NCI-H82 treated with DMSO at 0.1 percent for 48 hours (cell line): ENCODE measurements at regions not wholly inside any gene's neighbourhood (a gene's known extent, or its start where the extent isn't known, plus 50 kb on each side); places are given as distances from the start of the nearest gene placed in this dataset.

Experiments
- DNase-seq: peaks from one replicate; lab custom pipeline; 2025; ENCODE audit not compliant: unreplicated experiment; lab: John Stamatoyannopoulos, UW

DNA sequence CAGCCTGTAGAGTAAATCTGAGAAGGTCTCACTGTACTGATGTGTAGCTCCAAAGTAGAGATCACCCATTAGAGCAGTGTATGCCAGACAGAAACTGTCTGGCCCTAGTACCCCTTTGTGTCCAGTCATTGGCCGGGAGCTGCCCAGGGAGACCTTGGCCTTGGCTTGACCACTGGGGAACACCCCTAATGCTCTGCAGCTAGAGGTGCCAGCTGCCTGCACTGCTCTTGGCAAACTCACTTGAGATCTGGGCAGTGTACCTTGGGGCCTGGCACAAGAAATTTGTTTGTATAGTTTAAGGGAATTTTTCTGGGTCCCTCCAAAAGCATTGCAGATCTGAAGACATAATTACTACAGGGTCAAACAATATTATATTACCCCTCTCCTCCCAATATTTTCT lies 78.7 kb upstream of the MPHOSPH6 start:
- no peak for DNase-seq

DNA sequence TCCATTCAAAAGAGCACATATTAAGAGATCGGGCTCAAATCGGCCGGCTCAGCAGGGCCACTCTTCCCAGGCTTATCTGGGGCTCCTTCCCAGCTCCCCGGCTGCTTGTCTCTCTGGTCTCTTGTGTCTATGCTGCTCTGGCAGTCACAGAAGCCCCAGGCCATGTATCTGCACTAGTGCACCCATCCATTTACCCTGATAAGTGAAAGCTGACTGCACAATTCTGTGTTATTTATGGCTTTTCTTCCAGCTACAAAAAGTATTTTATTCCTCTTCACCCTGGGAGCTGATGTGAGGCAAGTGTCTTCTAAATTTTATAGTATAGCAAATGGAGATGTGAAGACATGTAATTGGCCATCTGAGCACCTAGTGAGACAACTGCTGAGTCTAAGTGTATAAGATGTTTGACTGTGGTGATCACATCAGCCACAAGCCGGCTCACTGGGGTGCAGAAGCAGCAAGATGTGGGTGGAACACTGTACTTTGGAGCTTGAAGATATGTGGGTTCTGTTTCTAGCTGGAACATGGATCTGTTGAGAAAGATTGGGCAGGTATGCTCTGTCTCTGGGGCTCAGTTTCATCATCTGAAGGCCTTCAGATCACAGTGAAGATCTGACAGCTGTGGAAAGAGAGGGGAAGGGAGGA lies 78.1 kb upstream of the MPHOSPH6 start:
- DNase-seq: no peak

- DNase-seq: no peak
These were observed 72.2 kb upstream of the MPHOSPH6 start for GRCh38 chr16:82242201-82242600.

DNA sequence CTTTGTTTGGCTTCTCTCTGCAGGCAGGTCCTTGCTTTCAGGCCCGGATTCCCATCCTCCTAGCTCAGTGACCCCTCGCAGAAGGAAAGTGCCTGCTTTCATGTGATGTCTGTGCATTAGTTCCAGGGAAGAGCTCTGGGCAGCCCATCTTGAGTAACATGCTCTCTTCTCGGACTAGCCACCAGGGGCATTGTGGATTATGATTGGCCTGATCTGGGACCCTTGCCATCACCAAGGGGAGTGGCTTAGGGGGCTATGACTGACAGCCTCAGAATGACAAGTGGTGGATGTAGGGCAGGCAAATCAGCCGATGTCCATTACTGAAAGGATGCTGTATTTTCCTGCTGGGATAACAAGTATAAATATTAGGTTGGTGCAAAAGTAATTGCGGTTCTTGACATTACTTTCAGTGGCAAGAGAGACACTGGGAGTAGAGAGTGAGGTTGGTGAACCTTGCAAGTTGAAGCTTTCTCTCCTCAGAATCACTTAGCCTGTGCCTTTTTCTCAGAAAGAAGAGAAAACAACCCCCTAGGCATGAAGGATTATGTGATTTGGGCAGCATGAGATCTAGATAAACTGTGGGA lies 71.5 kb upstream of the MPHOSPH6 start:
- no peak for DNase-seq

DNA sequence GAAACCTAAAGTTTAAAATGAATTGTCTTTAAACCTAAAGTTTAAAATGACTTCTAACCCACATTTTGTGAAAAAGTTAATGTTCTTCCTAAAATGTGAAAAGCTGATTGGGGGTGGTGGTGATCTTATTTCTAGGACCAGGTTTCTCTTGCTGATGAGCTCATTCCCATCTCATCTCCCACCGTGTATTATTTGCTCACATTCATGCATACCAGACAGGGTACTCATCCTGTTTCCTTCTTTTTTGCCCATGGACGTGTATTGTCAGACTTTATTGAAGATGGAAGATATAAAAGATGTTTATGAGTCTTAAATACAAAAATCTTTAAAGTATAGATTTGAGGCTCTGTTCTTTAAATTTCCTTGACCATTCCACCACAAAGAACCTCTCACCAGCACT lies 70.1 kb upstream of the MPHOSPH6 start:
- DNase-seq: no peak

- DNase-seq: no peak
These were observed 66.9 kb upstream of the MPHOSPH6 start for GRCh38 chr16:82236875-82237274.

- DNase-seq: no peak
These were observed 66.4 kb upstream of the MPHOSPH6 start for GRCh38 chr16:82236415-82236814.

GRCh38 chr16:82232806-82233205 lies 62.8 kb upstream of the MPHOSPH6 start:
- DNase-seq: no peak

DNA sequence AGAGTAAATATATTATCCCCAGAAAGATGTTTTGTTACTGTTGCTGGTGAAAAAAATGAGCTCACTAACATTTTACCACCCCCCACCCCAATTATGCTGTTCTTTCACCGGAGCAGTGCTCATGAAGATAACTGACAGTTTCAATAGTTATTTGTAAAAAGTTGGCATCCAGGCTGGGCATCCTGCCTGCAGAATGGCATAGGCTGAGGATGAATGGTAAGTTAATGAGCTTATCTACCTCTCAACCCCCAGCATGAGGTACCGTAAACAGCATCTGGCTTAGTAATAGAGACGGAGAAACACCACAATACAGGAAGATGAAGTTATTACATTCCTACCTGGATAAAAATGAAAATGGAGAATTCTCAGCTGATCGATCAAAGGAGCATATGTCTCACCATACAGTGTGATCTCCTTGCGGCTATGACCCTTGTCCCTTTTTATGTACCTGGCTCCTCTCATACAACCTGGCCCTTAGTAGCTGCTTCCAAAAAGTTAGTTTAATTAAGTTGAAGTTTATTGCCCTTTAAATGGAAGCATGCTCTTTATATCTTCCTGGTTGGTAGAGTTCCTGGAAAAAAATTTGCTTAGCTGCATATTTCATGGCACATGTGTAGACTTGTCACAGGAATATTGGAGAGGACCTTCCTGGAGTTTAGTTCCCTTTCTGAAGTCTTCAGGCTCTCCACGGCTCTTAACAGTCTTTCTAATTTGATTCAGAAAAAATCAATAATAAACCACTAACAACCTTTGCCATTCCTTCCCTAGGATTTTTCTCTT lies 61.2 kb upstream of the MPHOSPH6 start:
- DNase-seq: peak; percentile 39

- peak; percentile 99 for DNase-seq
These were observed 60.0 kb upstream of the MPHOSPH6 start for GRCh38 chr16:82229800-82230619.

- DNase-seq: no peak
These were observed 56.3 kb upstream of the MPHOSPH6 start for GRCh38 chr16:82226327-82226726.

DNA sequence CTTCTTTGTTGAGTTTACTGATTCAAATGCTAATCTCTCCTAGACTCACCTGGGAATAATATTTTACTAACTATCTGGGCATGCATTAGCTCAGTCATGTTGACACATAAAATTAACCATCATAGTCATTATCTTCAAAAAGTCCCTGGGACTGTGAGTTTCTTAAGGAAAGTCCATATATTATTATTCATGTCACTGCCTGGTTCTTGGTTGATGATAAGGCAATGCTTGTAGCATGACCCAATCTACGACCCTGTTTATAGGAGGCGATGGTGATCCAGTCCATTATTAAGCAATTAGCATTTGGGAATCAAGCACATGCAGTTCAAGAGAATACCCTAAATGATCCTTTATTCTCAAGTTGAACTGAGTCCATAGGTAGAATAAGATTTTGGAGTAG lies 54.8 kb upstream of the MPHOSPH6 start:
- no peak for DNase-seq

DNA sequence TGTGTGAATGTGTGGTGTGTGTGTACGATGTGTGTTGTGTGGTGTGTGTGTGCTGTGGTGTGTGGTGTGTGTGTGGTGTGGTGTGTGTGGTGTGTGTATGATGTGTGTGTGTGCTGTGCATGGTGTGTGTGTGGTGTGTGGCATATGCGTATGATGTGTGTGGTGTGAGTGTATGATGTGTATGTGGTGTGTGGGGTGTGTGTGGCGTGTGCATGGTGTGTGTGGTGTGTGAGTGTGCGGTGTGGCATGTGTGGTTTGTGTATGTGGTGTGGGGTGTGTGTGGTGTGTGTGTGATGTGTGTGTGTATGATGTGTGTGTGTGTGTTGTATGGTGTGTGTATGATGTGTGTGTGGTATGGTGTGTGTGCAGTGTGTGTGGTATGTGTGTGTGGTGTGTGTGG lies 50.5 kb upstream of the MPHOSPH6 start:
- DNase-seq: no peak
